ENCODE measurements at regions not wholly inside any gene's neighbourhood (a gene's known extent, or its start where the extent isn't known, plus 50 kb on each side); places are given as distances from the start of the nearest gene placed in this dataset.
A peak's percentile ranks its signal among the peaks of the same experiment; 100 is the strongest.

GRCh38 chr18:48475635-48476549 is 62.9 kb upstream of the CTIF start:
- H3K9me3 ChIP-seq (ENCODE audit: control insufficient read depth, insufficient read depth, low read length): 0 out of 2 replicates have a peak, but pooled peaks cover 3% of the 10 kb centered on the region
- no peaks in the 10 kb centered on the region for H3K36me3 ChIP-seq (ENCODE audit: control insufficient read depth, low read length)
- H3F3A ChIP-seq (ENCODE audit: control insufficient read depth, insufficient read depth): no peaks in the 10 kb centered on the region
- peak; percentile 82 for TF ChIP-seq CTCF (IDR thresholded peaks at IDR 0.05; ENCODE audit: low read depth, low read length, poor library complexity, severe bottlenecking)
- no peak for TF ChIP-seq EZH2phosphoT487 (IDR thresholded peaks at IDR 0.05; ENCODE audit: borderline replicate concordance, low read length)
- peaks cover 20% of the 10 kb centered on the region for H3K27me3 ChIP-seq (ENCODE audit: control insufficient read depth, low read length)
- no peaks in the 10 kb centered on the region for H4K20me1 ChIP-seq (ENCODE audit: control insufficient read depth, insufficient read depth, low read depth, low read length)
- no peak overlapping the region for H3K4me2 ChIP-seq (ENCODE audit: low read length)
- no peak overlapping the region for H3K27ac ChIP-seq (ENCODE audit: low read depth, low read length)
- H3K4me3 ChIP-seq (ENCODE audit: low read length): no peak overlapping the region
- no peaks in the 10 kb centered on the region for H3K79me2 ChIP-seq (ENCODE audit: control insufficient read depth, low read length)
- no peaks in the 10 kb centered on the region for H3K9me2 ChIP-seq (replicated peaks; ENCODE audit: control insufficient read depth, low read length)
- H3K4me1 ChIP-seq (ENCODE audit: control insufficient read depth, low read length): no peaks in the 10 kb centered on the region

GRCh38 chr18:48473816-48474215 is 64.6 kb upstream of the ZBTB7C start:
- Histone ChIP-seq H3K79me2 (ENCODE audit: control insufficient read depth, low read length) (no peaks in the 10 kb centered on the region), H4K20me1 (ENCODE audit: control insufficient read depth, insufficient read depth, low read depth, low read length) (no peaks in the 10 kb centered on the region), H3K4me3 (ENCODE audit: low read length) (no peak overlapping the region), H3K27me3 (ENCODE audit: control insufficient read depth, low read length) (peaks cover 25% of the 10 kb centered on the region), H3K9me2 (replicated peaks; ENCODE audit: control insufficient read depth, low read length) (no peaks in the 10 kb centered on the region), H3K9me3 (ENCODE audit: control insufficient read depth, insufficient read depth, low read length) (0 out of 2 replicates have a peak, but pooled peaks cover 3% of the 10 kb centered on the region), H3K4me1 (ENCODE audit: control insufficient read depth, low read length) (no peaks in the 10 kb centered on the region), H3K36me3 (ENCODE audit: control insufficient read depth, low read length) (no peaks in the 10 kb centered on the region), H3K27ac (ENCODE audit: low read depth, low read length) (no peak overlapping the region), H3K4me2 (ENCODE audit: low read length) (no peak overlapping the region), H3F3A (ENCODE audit: control insufficient read depth, insufficient read depth) (no peaks in the 10 kb centered on the region)
- TF ChIP-seq EZH2phosphoT487 (IDR thresholded peaks at IDR 0.05; ENCODE audit: borderline replicate concordance, low read length) (no peak), CTCF (IDR thresholded peaks at IDR 0.05; ENCODE audit: low read depth, low read length, poor library complexity, severe bottlenecking) (no peak)

- no peaks in the 10 kb centered on the region for H3F3A ChIP-seq (ENCODE audit: control insufficient read depth, insufficient read depth)
- no peaks in the 10 kb centered on the region for H3K9me2 ChIP-seq (replicated peaks; ENCODE audit: control insufficient read depth, low read length)
- H3K9me3 ChIP-seq (ENCODE audit: control insufficient read depth, insufficient read depth, low read length): no peaks in the 10 kb centered on the region
- no peak overlapping the region for H3K4me2 ChIP-seq (ENCODE audit: low read length)
- H3K4me3 ChIP-seq (ENCODE audit: low read length): no peak overlapping the region
- H3K27ac ChIP-seq (ENCODE audit: low read depth, low read length): no peak overlapping the region
- no peaks in the 10 kb centered on the region for H3K36me3 ChIP-seq (ENCODE audit: control insufficient read depth, low read length)
- no peaks in the 10 kb centered on the region for H3K79me2 ChIP-seq (ENCODE audit: control insufficient read depth, low read length)
- H4K20me1 ChIP-seq (ENCODE audit: control insufficient read depth, insufficient read depth, low read depth, low read length): no peaks in the 10 kb centered on the region
- H3K4me1 ChIP-seq (ENCODE audit: control insufficient read depth, low read length): no peaks in the 10 kb centered on the region
- H3K27me3 ChIP-seq (ENCODE audit: control insufficient read depth, low read length): peaks cover 31% of the 10 kb centered on the region
- no peak for TF ChIP-seq EZH2phosphoT487 (IDR thresholded peaks at IDR 0.05; ENCODE audit: borderline replicate concordance, low read length)
- TF ChIP-seq CTCF (IDR thresholded peaks at IDR 0.05; ENCODE audit: low read depth, low read length, poor library complexity, severe bottlenecking): no peak
Measured at GRCh38 chr18:48472610-48473009, 63.4 kb upstream of the ZBTB7C start.

Measured in DOHH2 (cell line).